ENCODE measurements at regions not wholly inside any gene's neighbourhood (a gene's known extent, or its start where the extent isn't known, plus 50 kb on each side); places are given as distances from the start of the nearest gene placed in this dataset.

DNA sequence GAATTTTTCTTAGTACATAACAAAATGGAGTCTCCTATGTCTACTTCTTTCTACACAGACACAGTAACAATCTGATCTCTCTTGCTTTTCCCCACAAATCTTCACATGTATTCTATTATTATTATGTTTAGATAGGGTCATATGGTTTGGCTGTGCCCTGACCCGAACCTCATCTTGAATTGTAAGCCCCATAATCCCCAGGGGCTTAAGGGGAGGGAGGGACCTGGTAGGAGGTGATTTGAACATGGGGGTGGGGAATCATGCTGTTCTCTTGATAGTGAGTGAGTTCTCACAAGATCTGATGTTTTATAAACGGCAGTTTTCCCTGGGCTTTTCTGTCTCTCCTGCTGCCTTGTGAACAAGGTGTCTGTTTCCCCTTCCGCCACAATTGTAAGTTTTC lies 86.7 kb upstream of the SELENOK start:
- ATAC-seq (ENCODE audit: insufficient read depth, low FRiP score) = no peak
- TF ChIP-seq, protein P1, sequence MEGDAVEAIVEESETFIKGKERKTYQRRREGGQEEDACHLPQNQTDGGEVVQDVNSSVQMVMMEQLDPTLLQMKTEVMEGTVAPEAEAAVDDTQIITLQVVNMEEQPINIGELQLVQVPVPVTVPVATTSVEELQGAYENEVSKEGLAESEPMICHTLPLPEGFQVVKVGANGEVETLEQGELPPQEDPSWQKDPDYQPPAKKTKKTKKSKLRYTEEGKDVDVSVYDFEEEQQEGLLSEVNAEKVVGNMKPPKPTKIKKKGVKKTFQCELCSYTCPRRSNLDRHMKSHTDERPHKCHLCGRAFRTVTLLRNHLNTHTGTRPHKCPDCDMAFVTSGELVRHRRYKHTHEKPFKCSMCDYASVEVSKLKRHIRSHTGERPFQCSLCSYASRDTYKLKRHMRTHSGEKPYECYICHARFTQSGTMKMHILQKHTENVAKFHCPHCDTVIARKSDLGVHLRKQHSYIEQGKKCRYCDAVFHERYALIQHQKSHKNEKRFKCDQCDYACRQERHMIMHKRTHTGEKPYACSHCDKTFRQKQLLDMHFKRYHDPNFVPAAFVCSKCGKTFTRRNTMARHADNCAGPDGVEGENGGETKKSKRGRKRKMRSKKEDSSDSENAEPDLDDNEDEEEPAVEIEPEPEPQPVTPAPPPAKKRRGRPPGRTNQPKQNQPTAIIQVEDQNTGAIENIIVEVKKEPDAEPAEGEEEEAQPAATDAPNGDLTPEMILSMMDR (IDR thresholded peaks at IDR 0.05; ENCODE audit: control extremely low read depth, extremely low read depth) = no peak
- Histone ChIP-seq H3K27me3 (ENCODE audit: control insufficient read depth in 3 of 3, insufficient read depth in 3 of 3, low read length in 2 of 3) (peaks cover 0 to 3% (median 3%) of the 10 kb centered on the region in 3 donors), H3K36me3 (ENCODE audit: control insufficient read depth in 4 of 4, insufficient read depth in 4 of 4, low read length in 4 of 4) (no peaks in the 10 kb centered on the region), H3K4me3 (no peak overlapping the region), H3K9ac (ENCODE audit: insufficient read depth in 1 of 2, low read length in 2 of 2) (no peak overlapping the region), H3K4me1 (ENCODE audit: control insufficient read depth in 5 of 5, insufficient read depth in 5 of 5, low read length in 5 of 5) (no peaks in the 10 kb centered on the region), H3K9me3 (ENCODE audit: control insufficient read depth in 4 of 4, insufficient read depth in 3 of 4, low read length in 3 of 4) (peaks cover 0 to 14% (median 2%) of the 10 kb centered on the region in 4 donors), H3K27ac (ENCODE audit: low read depth in 1 of 2, low read length in 1 of 2) (no peak overlapping the region)
- no peak for DNase-seq
- 46 to 67% methylated on average over 3 of the region's 3 CpGs for WGBS, 2 donors

DNA sequence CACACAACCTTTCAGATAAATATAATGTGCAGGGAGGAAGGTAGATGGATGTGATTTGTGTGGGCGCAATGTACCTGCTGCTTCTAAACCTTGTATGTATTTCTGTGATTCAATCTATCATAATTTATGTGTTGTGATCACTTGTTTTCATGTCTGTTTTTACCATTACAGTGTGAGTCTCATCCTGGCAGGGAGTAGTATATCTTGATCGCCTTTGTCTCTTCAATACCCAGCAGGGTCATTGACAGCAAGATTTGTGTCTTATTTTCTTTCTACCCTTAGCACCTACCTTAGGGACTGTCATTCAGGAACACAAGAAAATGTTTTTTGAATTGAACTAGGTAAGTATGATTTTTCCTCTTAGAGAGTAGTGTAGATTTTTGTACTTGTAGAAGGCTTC lies 83.7 kb upstream of the SELENOK start:
- 92 to 95% methylated on average over 2 of the region's 2 CpGs for WGBS, 2 donors
- no peaks in the 10 kb centered on the region for H3K4me1 ChIP-seq (ENCODE audit: control insufficient read depth in 5 of 5, insufficient read depth in 5 of 5, low read length in 5 of 5)

DNA sequence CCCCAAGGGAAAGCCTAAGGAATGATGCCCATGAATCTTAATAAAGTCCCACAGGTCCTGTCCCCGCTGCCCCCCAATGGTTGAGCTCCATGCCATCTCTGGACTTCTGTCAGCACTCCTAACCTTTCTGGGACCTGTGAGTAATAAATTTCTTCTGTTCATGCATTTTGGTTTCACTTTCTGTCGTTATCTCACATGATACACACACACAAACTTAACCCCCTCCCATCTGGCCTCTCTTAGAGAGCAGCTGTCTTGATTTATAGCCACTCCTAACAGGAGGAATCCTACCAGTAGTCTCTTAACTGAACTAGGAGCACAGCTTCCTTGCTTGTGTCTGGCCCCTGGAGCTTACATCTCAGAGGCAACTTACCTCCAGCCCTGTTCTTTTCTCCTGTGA lies 82.7 kb upstream of the SELENOK start:
- no peak overlapping the region for H3K27ac ChIP-seq (ENCODE audit: low read depth in 1 of 2, low read length in 1 of 2)
- no peaks in the 10 kb centered on the region for H3K36me3 ChIP-seq (ENCODE audit: control insufficient read depth in 4 of 4, insufficient read depth in 4 of 4, low read length in 4 of 4)
- no peak for ATAC-seq (ENCODE audit: insufficient read depth, low FRiP score)
- WGBS, 2 donors = 50 to 65% methylated on average over 2 of the region's 2 CpGs
- no peak overlapping the region for H3K4me3 ChIP-seq
- peaks cover 0 to 3% (median 3%) of the 10 kb centered on the region in 3 donors for H3K27me3 ChIP-seq (ENCODE audit: control insufficient read depth in 3 of 3, insufficient read depth in 3 of 3, low read length in 2 of 3)
- no peak for DNase-seq
- no peaks in the 10 kb centered on the region for H3K4me1 ChIP-seq (ENCODE audit: control insufficient read depth in 5 of 5, insufficient read depth in 5 of 5, low read length in 5 of 5)
- no peak overlapping the region for H3K9ac ChIP-seq (ENCODE audit: insufficient read depth in 1 of 2, low read length in 2 of 2)
- peaks cover 0 to 21% (median 5%) of the 10 kb centered on the region in 4 donors for H3K9me3 ChIP-seq (ENCODE audit: control insufficient read depth in 4 of 4, insufficient read depth in 3 of 4, low read length in 3 of 4)
- TF ChIP-seq, protein P1 (IDR thresholded peaks at IDR 0.05; ENCODE audit: control extremely low read depth, extremely low read depth) = no peak

More for the DNA sequence above, 83.7 kb upstream of the SELENOK start:
- TF ChIP-seq, protein P1 (IDR thresholded peaks at IDR 0.05; ENCODE audit: control extremely low read depth, extremely low read depth) = no peak
- Histone ChIP-seq H3K9ac (ENCODE audit: insufficient read depth in 1 of 2, low read length in 2 of 2) (no peak overlapping the region), H3K4me3 (no peak overlapping the region), H3K9me3 (ENCODE audit: control insufficient read depth in 4 of 4, insufficient read depth in 3 of 4, low read length in 3 of 4) (peaks cover 0 to 21% (median 5%) of the 10 kb centered on the region in 4 donors), H3K27me3 (ENCODE audit: control insufficient read depth in 3 of 3, insufficient read depth in 3 of 3, low read length in 2 of 3) (peaks cover 0 to 3% (median 3%) of the 10 kb centered on the region in 3 donors), H3K27ac (ENCODE audit: low read depth in 1 of 2, low read length in 1 of 2) (no peak overlapping the region), H3K36me3 (ENCODE audit: control insufficient read depth in 4 of 4, insufficient read depth in 4 of 4, low read length in 4 of 4) (no peaks in the 10 kb centered on the region)
- DNase-seq (no peak), ATAC-seq (ENCODE audit: insufficient read depth, low FRiP score) (no peak)

DNA sequence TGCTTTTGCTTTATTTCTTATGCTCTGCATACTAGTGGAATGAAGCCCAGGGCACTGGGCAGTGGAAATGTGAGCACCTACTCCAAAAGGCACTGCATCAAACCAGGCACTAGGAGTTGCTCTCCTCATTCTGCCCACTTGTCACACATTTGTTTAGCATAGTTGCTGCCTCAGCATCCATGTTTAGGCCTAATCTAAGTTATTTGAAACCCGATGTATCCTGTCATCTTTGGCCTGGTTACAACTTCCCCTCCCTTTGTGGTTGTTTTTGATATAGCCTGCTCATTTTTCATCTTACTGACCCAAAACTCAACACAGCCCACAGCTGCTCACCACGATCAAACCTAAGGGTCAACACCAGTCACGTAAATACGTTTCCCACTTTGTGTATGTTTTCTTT lies 82.2 kb upstream of the SELENOK start:
- Histone ChIP-seq H3K9me3 (ENCODE audit: control insufficient read depth in 4 of 4, insufficient read depth in 3 of 4, low read length in 3 of 4) (peaks cover 0 to 21% (median 5%) of the 10 kb centered on the region in 4 donors), H3K9ac (ENCODE audit: insufficient read depth in 1 of 2, low read length in 2 of 2) (no peak overlapping the region), H3K36me3 (ENCODE audit: control insufficient read depth in 4 of 4, insufficient read depth in 4 of 4, low read length in 4 of 4) (no peaks in the 10 kb centered on the region), H3K4me3 (no peak overlapping the region), H3K27ac (ENCODE audit: low read depth in 1 of 2, low read length in 1 of 2) (no peak overlapping the region), H3K27me3 (ENCODE audit: control insufficient read depth in 3 of 3, insufficient read depth in 3 of 3, low read length in 2 of 3) (peaks cover 0 to 3% (median 3%) of the 10 kb centered on the region in 3 donors), H3K4me1 (ENCODE audit: control insufficient read depth in 5 of 5, insufficient read depth in 5 of 5, low read length in 5 of 5) (no peaks in the 10 kb centered on the region)
- DNase-seq (no peak), ATAC-seq (ENCODE audit: insufficient read depth, low FRiP score) (no peak)
- TF ChIP-seq, protein P1 (IDR thresholded peaks at IDR 0.05; ENCODE audit: control extremely low read depth, extremely low read depth) = no peak
- 70 to 74% methylated on average over 4 of the region's 4 CpGs for WGBS, 2 donors
